GM10248 (cell line): ENCODE measurements at regions not wholly inside any gene's neighbourhood (a gene's known extent, or its start where the extent isn't known, plus 50 kb on each side); places are given as distances from the start of the nearest gene placed in this dataset.

Experiments used
- CTCF ChIA-PET: fragments of 300-600 bp; sonication (Branson Sonifier 250); formaldehyde crosslinking; extraction: SDS; loops from one replicate; lab custom pipeline; 2021; ENCODE audit warnings: antibody characterized with exemption; lab: Yijun Ruan, JAX
- POLR2A ChIA-PET: fragments of 350-650 bp; sonication (Branson Sonifier 250); formaldehyde crosslinking; extraction: SDS; loops from one replicate; lab custom pipeline; 2020; ENCODE audit warnings: antibody characterized with exemption; lab: Yijun Ruan, JAX
- DNase-seq: peaks from one replicate; pipeline ENCODE4 v3.0.0; 2012; ENCODE audit errors: extremely low spot score
- TF ChIP-seq, protein P1 (sequence below): IDR thresholded peaks from 2 replicates; pipeline ENCODE4 v1.5.1; 2012; ENCODE audit warnings: mild to moderate bottlenecking, low read depth; ENCODE audit errors: extremely low read depth, missing control alignments, control extremely low read depth

DNA sequence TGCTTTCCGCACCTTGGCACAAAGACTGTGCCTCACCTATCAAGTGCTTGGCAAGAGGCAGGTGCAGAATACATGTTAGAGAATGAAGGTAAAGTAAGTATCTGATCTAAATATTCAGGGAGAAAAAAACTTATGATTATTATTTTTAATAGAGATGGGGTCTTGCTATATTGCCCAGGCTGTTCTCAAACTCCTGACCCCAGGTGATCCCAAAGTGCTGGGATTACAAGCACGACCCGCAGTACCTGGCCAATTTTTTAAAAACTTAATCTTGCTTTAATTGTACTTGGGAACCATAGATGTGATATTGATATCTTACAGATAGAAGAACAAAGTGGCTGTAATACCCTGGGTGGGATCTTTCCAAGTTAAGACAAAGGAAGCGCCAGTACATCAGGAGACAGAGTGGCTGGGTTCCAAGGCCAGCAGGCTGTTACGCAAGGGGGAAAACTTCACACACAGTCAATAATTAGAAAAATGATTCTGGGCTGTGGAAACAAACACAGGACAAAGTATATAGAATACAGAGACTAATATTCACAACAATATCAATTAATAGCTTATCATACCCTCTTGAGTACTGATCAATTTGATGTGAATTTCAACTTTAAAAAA, 58.6 kb upstream of the ATP1A1 start:
- no peak for DNase-seq
- POLR2A ChIA-PET = no interaction called here
- TF ChIP-seq, protein P1, sequence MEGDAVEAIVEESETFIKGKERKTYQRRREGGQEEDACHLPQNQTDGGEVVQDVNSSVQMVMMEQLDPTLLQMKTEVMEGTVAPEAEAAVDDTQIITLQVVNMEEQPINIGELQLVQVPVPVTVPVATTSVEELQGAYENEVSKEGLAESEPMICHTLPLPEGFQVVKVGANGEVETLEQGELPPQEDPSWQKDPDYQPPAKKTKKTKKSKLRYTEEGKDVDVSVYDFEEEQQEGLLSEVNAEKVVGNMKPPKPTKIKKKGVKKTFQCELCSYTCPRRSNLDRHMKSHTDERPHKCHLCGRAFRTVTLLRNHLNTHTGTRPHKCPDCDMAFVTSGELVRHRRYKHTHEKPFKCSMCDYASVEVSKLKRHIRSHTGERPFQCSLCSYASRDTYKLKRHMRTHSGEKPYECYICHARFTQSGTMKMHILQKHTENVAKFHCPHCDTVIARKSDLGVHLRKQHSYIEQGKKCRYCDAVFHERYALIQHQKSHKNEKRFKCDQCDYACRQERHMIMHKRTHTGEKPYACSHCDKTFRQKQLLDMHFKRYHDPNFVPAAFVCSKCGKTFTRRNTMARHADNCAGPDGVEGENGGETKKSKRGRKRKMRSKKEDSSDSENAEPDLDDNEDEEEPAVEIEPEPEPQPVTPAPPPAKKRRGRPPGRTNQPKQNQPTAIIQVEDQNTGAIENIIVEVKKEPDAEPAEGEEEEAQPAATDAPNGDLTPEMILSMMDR = no peak
- CTCF ChIA-PET = interaction anchor here (1.5 kb wide), 1 partner anchor 24 kb away, joined by 3 read pairs; no protein-coding TSS in a partner anchor

DNA sequence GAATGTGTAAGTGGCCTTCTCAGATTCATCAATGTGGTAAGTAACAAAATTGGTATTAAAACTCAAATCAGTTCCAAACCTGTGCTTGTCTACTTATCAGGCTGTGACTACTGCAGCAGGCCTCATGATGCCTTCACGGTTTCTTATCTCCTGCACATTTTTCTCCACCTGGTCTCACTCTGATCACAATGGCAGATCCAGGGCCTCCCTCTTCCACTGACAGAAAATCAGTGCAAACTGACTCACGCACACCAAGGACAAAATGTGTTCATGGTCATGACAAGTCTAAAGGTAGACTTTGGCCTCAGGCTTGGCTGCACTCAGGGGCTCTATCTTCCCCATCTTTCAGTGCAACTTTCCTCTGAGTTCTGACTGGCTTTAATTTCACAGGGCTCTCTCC, 56.7 kb upstream of the ATP1A1 start:
- no peak for DNase-seq
- CTCF ChIA-PET = interaction anchor here (1.0 to 1.2 kb wide), 2 partner anchors 9 to 10 kb away, joined by 3 to 5 read pairs; no protein-coding TSS in a partner anchor
- POLR2A ChIA-PET = no interaction called here
- TF ChIP-seq, protein P1 = no peak

DNA sequence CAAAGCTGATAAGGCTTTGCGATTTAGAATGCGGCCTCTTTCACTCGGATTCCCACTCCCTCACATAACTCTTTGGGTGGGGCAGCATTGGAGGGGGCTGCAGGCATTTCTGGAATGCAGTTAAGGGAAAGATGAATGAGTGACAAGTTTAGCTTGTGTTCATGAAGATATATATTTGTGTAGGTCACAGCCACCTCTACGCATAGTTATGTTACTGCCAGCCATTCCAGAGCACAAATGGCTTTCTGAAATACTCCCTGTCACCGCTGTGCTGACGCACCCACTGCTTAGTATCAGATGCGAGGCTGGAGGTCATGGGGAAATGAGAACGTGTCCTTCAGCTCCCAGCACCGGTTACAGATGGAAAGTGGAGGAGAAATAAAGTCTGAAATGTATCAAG, 54.1 kb upstream of the ATP1A1 start:
- CTCF ChIA-PET = interaction anchor here (0.9 to 1.5 kb wide), 2 partner anchors 12 to 45 kb away, joined by 3 to 4 read pairs; no protein-coding TSS in a partner anchor
- POLR2A ChIA-PET = no interaction called here
- TF ChIP-seq, protein P1 = no peak
- no peak for DNase-seq

DNA sequence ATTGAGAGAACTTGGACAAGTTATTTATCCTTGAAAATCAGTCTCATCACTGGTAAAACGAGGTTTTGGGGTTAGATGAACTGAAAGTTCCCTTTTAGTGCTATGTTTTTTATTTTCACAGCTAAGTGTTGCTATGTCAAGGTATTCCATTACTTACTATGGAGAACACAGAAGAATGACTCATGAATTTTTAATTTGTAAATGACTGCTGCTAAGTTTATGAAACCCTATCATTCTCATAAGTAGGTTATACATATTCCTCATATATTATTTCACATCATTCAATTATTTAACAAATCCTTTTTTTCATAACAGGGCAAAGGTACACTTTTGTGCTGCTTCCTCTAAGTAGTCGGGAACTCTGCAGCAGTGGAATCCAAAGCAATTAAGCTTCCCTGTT, 52.2 kb upstream of the ATP1A1 start:
- ChIA-PET CTCF (interaction anchor here (1.4 kb wide), 2 partner anchors 8 to 36 kb away, joined by 3 to 4 read pairs; no protein-coding TSS in a partner anchor), POLR2A (no interaction called here)
- TF ChIP-seq, protein P1 = no peak
- no peak for DNase-seq

DNA sequence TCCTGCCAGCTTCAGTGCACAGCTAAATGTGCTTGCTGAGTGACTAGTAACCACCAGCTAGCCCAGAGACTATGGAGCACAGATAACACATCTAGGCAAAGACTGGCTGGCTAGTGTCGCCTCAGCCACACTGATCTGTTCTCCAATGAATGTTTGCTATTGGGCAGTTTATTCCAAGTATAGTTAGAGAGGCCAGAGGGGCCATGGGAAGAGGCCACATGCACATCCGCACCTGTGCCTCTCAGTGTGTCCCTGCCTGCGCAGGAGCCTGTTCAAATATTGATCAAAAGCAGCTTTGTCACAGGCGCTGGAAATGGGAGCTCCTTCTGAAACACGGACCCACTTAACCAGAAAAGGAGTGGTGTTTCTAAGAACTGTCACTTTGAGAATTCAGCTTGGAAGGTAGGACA, 51.3 kb upstream of the ATP1A1 start:
- TF ChIP-seq, protein P1 = no peak
- DNase-seq = no peak
- ChIA-PET CTCF (interaction anchor here (0.7 to 1.4 kb wide), 5 partner anchors 9 to 163 kb away, joined by 3 to 4 read pairs (median 3); no protein-coding TSS in a partner anchor), POLR2A (no interaction called here)

DNA sequence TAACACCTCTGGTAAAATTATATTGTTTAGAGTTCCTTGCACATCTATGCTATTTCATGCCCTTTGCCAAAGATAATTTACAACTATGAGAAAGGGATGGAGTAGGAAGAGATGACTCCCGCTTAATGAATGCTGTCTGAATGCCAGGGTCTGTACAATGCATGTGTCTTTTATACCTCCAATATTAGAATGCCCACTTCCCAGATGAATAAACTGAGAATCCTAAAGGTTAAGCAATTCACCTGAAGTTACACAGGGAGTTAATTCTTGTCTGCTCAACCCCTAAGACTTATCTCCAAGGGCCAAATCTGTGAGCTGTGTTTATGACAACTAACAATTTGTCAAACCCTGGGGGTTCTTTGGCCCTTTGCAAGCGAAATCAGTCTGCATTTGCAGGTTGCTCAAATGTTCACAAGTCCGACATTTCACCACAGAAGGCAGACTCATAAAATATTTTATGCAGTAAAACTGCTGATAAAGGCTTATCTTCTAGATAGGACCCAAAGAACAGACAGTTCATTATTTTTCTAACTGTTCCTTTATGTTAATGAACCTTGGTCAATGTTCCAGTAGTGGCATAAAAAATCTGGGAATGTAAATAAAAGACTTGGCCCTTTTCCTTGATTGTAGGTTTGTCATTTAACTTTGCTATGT, 50.2 kb upstream of the ATP1A1 start:
- TF ChIP-seq, protein P1 = no peak
- CTCF ChIA-PET = interaction anchor here (1.5 kb wide), 1 partner anchor 23 kb away, joined by 3 read pairs; no protein-coding TSS in a partner anchor
- POLR2A ChIA-PET = no interaction called here
- no peak for DNase-seq
